SK-N-SH (cell line): ENCODE measurements at regions not wholly inside any gene's neighbourhood (a gene's known extent, or its start where the extent isn't known, plus 50 kb on each side); places are given as distances from the start of the nearest gene placed in this dataset.

Source experiments
- JUND ChIP-seq: IDR thresholded peaks from 2 replicates; pipeline ENCODE4 v1.4.0; 2012
- TEAD4 ChIP-seq: IDR thresholded peaks from 2 replicates; pipeline ENCODE4 v1.4.0; 2012; ENCODE audit warnings: mild to moderate bottlenecking, borderline replicate concordance; ENCODE audit not compliant: insufficient read depth
- TF ChIP-seq, protein P1 (sequence below): IDR thresholded peaks from 2 replicates; pipeline ENCODE4 v1.6.1; 2012; ENCODE audit warnings: mild to moderate bottlenecking, low read depth, low read length, moderate library complexity
- TF ChIP-seq, protein P2 (sequence below): fragments of 200-600 bp; sonication (generic); IDR thresholded peaks from 2 replicates; pipeline ENCODE4 v1.6.1; 2017; ENCODE audit warnings: antibody characterized with exemption, mild to moderate bottlenecking, moderate library complexity

DNA sequence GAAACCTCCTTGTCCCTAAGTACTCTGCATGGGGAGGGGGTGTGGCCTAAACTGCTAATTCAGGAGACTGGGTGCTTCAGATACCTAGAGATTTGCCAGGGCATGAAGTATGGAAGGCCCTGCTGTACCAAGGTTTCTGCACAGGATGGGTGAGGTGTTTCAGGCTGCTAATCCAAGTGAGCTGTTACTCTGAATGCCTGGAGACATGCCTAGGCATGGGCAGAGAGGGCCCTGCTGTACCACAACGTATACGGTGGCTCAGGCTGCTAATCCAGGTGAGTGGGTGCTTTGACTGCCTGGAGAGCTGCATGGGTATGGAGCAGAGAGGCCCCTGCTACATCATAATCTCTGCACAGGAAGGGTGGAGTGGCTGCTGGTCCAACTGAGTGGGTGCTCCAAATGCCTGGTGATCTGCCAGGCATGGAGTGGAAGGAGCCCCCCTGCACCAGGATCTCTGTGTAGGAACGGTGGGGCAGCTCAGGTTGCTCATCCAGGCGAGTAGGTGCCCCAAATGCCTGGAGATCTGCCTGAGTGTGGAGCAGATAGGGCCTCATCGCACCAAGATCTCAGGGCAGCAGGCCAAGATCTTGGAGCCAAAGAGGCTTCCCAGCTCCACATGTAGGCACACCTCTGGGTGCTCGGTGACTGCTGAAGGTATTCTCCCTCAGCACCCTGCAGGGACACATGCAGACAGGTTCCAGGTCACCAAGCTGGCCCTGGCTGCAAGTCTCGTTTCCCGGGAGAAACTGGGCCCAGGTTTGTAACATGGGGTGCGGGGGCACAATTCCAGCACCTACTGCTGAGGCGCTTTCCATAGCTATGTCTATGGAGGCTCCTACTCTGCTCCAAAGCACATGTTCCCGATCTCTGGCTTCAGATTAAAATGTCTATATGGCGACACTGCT, 252.5 kb upstream of the PLXNA2 start:
- TF ChIP-seq TEAD4 (no peak), JUND (no peak)
- TF ChIP-seq, protein P1, sequence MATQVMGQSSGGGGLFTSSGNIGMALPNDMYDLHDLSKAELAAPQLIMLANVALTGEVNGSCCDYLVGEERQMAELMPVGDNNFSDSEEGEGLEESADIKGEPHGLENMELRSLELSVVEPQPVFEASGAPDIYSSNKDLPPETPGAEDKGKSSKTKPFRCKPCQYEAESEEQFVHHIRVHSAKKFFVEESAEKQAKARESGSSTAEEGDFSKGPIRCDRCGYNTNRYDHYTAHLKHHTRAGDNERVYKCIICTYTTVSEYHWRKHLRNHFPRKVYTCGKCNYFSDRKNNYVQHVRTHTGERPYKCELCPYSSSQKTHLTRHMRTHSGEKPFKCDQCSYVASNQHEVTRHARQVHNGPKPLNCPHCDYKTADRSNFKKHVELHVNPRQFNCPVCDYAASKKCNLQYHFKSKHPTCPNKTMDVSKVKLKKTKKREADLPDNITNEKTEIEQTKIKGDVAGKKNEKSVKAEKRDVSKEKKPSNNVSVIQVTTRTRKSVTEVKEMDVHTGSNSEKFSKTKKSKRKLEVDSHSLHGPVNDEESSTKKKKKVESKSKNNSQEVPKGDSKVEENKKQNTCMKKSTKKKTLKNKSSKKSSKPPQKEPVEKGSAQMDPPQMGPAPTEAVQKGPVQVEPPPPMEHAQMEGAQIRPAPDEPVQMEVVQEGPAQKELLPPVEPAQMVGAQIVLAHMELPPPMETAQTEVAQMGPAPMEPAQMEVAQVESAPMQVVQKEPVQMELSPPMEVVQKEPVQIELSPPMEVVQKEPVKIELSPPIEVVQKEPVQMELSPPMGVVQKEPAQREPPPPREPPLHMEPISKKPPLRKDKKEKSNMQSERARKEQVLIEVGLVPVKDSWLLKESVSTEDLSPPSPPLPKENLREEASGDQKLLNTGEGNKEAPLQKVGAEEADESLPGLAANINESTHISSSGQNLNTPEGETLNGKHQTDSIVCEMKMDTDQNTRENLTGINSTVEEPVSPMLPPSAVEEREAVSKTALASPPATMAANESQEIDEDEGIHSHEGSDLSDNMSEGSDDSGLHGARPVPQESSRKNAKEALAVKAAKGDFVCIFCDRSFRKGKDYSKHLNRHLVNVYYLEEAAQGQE = no peak
- TF ChIP-seq, protein P2, sequence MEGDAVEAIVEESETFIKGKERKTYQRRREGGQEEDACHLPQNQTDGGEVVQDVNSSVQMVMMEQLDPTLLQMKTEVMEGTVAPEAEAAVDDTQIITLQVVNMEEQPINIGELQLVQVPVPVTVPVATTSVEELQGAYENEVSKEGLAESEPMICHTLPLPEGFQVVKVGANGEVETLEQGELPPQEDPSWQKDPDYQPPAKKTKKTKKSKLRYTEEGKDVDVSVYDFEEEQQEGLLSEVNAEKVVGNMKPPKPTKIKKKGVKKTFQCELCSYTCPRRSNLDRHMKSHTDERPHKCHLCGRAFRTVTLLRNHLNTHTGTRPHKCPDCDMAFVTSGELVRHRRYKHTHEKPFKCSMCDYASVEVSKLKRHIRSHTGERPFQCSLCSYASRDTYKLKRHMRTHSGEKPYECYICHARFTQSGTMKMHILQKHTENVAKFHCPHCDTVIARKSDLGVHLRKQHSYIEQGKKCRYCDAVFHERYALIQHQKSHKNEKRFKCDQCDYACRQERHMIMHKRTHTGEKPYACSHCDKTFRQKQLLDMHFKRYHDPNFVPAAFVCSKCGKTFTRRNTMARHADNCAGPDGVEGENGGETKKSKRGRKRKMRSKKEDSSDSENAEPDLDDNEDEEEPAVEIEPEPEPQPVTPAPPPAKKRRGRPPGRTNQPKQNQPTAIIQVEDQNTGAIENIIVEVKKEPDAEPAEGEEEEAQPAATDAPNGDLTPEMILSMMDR = no peak
